DND-41 (cell line): ENCODE measurements at regions not wholly inside any gene's neighbourhood (a gene's known extent, or its start where the extent isn't known, plus 50 kb on each side); places are given as distances from the start of the nearest gene placed in this dataset.

Experiments used
- ATAC-seq: fragments of 200-7000 bp; cut with Tn5 transposase; 3 replicates; pipeline ENCODE4 v1.9.1; 2021; ENCODE audit warnings: low read depth; ENCODE audit not compliant: insufficient read depth
- DNase-seq: peaks from one replicate; pipeline ENCODE4 v3.0.0-alpha.2; 2020
- H2AFZ ChIP-seq: 2 replicates; pipeline ENCODE4 v1.6.0; 2012; ENCODE audit warnings: low read depth, low read length
- H3K27ac ChIP-seq: 2 replicates; pipeline ENCODE4 v1.5.1; 2012; ENCODE audit warnings: low read length, inconsistent platforms
- H3K27me3 ChIP-seq: fragments of 200-600 bp; sonication (generic); 2 replicates; pipeline ENCODE4 v1.6.0; 2012; ENCODE audit warnings: low read length, mild to moderate bottlenecking, inconsistent platforms; ENCODE audit not compliant: insufficient read depth, poor library complexity
- H3K36me3 ChIP-seq: 2 replicates; pipeline ENCODE4 v1.5.1; 2012; ENCODE audit warnings: low read length, inconsistent platforms; ENCODE audit not compliant: insufficient read depth
- H3K4me1 ChIP-seq: 2 replicates; pipeline ENCODE4 v1.5.1; 2012; ENCODE audit warnings: mild to moderate bottlenecking, low read length; ENCODE audit not compliant: insufficient read depth
- H3K4me2 ChIP-seq: 2 replicates; pipeline ENCODE4 v1.6.0; 2012; ENCODE audit warnings: mild to moderate bottlenecking, moderate library complexity, low read length, inconsistent platforms; ENCODE audit not compliant: insufficient read depth
- H3K4me3 ChIP-seq, 2 experiments: fragments of 200-600 bp in 1 of 2; shearing (Covaris generic) in 1 of 2; 2 replicates each; pipeline ENCODE4 v1.5.1; 2012 to 2016; ENCODE audit warnings: inconsistent platforms in 2 of 2, low read length in 2 of 2, mild to moderate bottlenecking in 2 of 2, low read depth in 1 of 2, moderate library complexity in 1 of 2
- H3K79me2 ChIP-seq: 2 replicates; pipeline ENCODE4 v1.6.0; 2012; ENCODE audit warnings: low read length, inconsistent platforms; ENCODE audit not compliant: insufficient read depth
- H3K9ac ChIP-seq: 2 replicates; pipeline ENCODE4 v1.6.0; 2012; ENCODE audit warnings: low read depth, mild to moderate bottlenecking, inconsistent platforms, low read length, moderate library complexity
- H3K9me3 ChIP-seq: 2 replicates; pipeline ENCODE4 v1.5.1; 2012; ENCODE audit warnings: low read length, moderate library complexity, mild to moderate bottlenecking, inconsistent platforms; ENCODE audit not compliant: insufficient read depth, severe bottlenecking
- H4K20me1 ChIP-seq: 2 replicates; pipeline ENCODE4 v1.6.0; 2012; ENCODE audit warnings: low read length; ENCODE audit not compliant: insufficient read depth
- EZH2 ChIP-seq: IDR thresholded peaks from 3 replicates; pipeline ENCODE4 v1.6.1; 2012; ENCODE audit warnings: borderline replicate concordance, low read depth, mild to moderate bottlenecking, moderate library complexity, low read length, inconsistent platforms; ENCODE audit not compliant: severe bottlenecking
- TF ChIP-seq, protein P1 (sequence below): IDR thresholded peaks from 2 replicates; pipeline ENCODE4 v1.5.1; 2012; ENCODE audit warnings: borderline replicate concordance, low read length, moderate library complexity, mild to moderate bottlenecking; ENCODE audit not compliant: poor library complexity, severe bottlenecking; ENCODE audit errors: extremely low read depth

GRCh38 chr3:13135251-13135810 is 62.1 kb upstream of the IQSEC1 start:
- no peaks in the 10 kb centered on the region for H3K27me3 ChIP-seq

DNA sequence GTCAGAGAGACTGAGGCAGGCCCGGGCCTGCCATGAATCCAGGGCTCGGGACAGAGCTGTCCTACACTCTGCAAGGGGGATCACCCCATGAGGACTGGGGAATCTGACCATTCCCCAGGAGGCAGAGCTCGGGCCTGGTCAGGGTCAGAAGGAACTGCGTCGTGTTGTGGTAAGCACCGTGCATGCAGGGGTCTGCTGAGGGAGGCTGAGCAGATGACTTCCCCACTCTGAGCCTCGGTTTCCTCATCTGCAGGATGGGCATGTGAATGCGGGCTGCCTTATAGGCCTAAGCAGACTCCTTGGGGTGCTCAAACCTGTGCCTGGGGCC is 61.6 kb upstream of the IQSEC1 start:
- DNase-seq (no peak), ATAC-seq (no peak)
- no peak for TF ChIP-seq EZH2
- TF ChIP-seq, protein P1, sequence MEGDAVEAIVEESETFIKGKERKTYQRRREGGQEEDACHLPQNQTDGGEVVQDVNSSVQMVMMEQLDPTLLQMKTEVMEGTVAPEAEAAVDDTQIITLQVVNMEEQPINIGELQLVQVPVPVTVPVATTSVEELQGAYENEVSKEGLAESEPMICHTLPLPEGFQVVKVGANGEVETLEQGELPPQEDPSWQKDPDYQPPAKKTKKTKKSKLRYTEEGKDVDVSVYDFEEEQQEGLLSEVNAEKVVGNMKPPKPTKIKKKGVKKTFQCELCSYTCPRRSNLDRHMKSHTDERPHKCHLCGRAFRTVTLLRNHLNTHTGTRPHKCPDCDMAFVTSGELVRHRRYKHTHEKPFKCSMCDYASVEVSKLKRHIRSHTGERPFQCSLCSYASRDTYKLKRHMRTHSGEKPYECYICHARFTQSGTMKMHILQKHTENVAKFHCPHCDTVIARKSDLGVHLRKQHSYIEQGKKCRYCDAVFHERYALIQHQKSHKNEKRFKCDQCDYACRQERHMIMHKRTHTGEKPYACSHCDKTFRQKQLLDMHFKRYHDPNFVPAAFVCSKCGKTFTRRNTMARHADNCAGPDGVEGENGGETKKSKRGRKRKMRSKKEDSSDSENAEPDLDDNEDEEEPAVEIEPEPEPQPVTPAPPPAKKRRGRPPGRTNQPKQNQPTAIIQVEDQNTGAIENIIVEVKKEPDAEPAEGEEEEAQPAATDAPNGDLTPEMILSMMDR = no peak
- Histone ChIP-seq H3K27me3 (no peaks in the 10 kb centered on the region), H3K36me3 (no peaks in the 10 kb centered on the region), H3K27ac (no peak overlapping the region), H3K4me1 (peaks cover 6% of the 10 kb centered on the region; the same call in 1 of the 2 replicates), H4K20me1 (peaks cover 9% of the 10 kb centered on the region; the same call in 1 of the 2 replicates), H3K4me2 (no peak overlapping the region), H3K79me2 (no peaks in the 10 kb centered on the region), H3K9me3 (no peaks in the 10 kb centered on the region), H2AFZ (no peak overlapping the region), H3K4me3 (no peak overlapping the region), H3K9ac (no peak overlapping the region)

More at GRCh38 chr3:13135251-13135810, 62.1 kb upstream of the IQSEC1 start:
- no peak for DNase-seq
- Histone ChIP-seq H3K9ac (no peak overlapping the region), H3K4me2 (no peak overlapping the region), H3K79me2 (no peaks in the 10 kb centered on the region), H3K27ac (no peak overlapping the region), H3K4me1 (peaks cover 6% of the 10 kb centered on the region; the same call in 1 of the 2 replicates), H3K4me3 (no peak overlapping the region), H2AFZ (no peak overlapping the region), H4K20me1 (peaks cover 9% of the 10 kb centered on the region; the same call in 1 of the 2 replicates), H3K9me3 (no peaks in the 10 kb centered on the region), H3K36me3 (no peaks in the 10 kb centered on the region)
- no peak for ATAC-seq
- TF ChIP-seq, protein P1 = no peak
- TF ChIP-seq EZH2 = no peak

- Histone ChIP-seq H3K79me2 (no peaks in the 10 kb centered on the region), H3K27me3 (no peaks in the 10 kb centered on the region), H3K36me3 (no peaks in the 10 kb centered on the region), H4K20me1 (peaks cover 9% of the 10 kb centered on the region; the same call in 1 of the 2 replicates), H3K27ac (no peak overlapping the region), H3K4me2 (no peak overlapping the region), H3K9ac (no peak overlapping the region), H3K9me3 (no peaks in the 10 kb centered on the region), H3K4me1 (peaks cover 6% of the 10 kb centered on the region; the same call in 1 of the 2 replicates), H2AFZ (no peak overlapping the region), H3K4me3 (no peak overlapping the region)
- no peak for TF ChIP-seq EZH2
- TF ChIP-seq, protein P1 = no peak
- DNase-seq (no peak), ATAC-seq (no peak)
These were observed 61.1 kb upstream of the IQSEC1 start for GRCh38 chr3:13134166-13134878.
